PFSK-1 (cell line): ENCODE measurements at regions not wholly inside any gene's neighbourhood (a gene's known extent, or its start where the extent isn't known, plus 50 kb on each side); places are given as distances from the start of the nearest gene placed in this dataset.

Experiments used
- FOXP2 ChIP-seq: optimal IDR thresholded peaks from 2 replicates; pipeline ENCODE3; 2011; ENCODE audit warnings: borderline replicate concordance, control low read depth, inconsistent platforms; ENCODE audit not compliant: insufficient read depth; ENCODE audit errors: extremely low read length, extremely low read depth
- POLR2AphosphoS5 ChIP-seq: IDR thresholded peaks from 2 replicates; pipeline ENCODE4 v1.6.1; 2012; ENCODE audit warnings: low read depth, mild to moderate bottlenecking, control low read depth, low read length, moderate library complexity
- REST ChIP-seq, 2 experiments: IDR thresholded peaks; 2 replicates each; pipeline versions ENCODE4 v1.6.1 to v1.8.0; 2011 to 2012; ENCODE audit warnings: low read depth in 2 of 2, low read length in 2 of 2, control low read depth in 1 of 2, inconsistent platforms in 1 of 2, mild to moderate bottlenecking in 1 of 2, moderate library complexity in 1 of 2; ENCODE audit not compliant: insufficient read depth in 1 of 2
- SIN3A ChIP-seq: IDR thresholded peaks from 2 replicates; pipeline ENCODE4 v1.6.1; 2012; ENCODE audit warnings: mild to moderate bottlenecking, low read length, moderate library complexity, borderline replicate concordance; ENCODE audit not compliant: insufficient read depth
- TAF1 ChIP-seq: IDR thresholded peaks from 2 replicates; pipeline ENCODE4 v1.6.1; 2012; ENCODE audit warnings: low read length, control low read depth, borderline replicate concordance; ENCODE audit not compliant: insufficient read depth

GRCh38 chr11:28629235-28629634 is 521.0 kb downstream of the METTL15 start:
- no peak for TF ChIP-seq FOXP2
- TF ChIP-seq POLR2AphosphoS5 = no peak
- no peak for TF ChIP-seq REST (IDR thresholded peaks at IDR 0.05; ENCODE audit: insufficient read depth in 1 of 2, low read depth in 2 of 2, low read length in 2 of 2)
- no peak for TF ChIP-seq TAF1
- no peak for TF ChIP-seq SIN3A

- no peak for TF ChIP-seq SIN3A
- no peak for TF ChIP-seq REST (IDR thresholded peaks at IDR 0.05; ENCODE audit: insufficient read depth in 1 of 2, low read depth in 2 of 2, low read length in 2 of 2)
- no peak for TF ChIP-seq TAF1
- no peak for TF ChIP-seq FOXP2
- no peak for TF ChIP-seq POLR2AphosphoS5
Observed at GRCh38 chr11:28628412-28628811, 520.2 kb downstream of the METTL15 start.

DNA sequence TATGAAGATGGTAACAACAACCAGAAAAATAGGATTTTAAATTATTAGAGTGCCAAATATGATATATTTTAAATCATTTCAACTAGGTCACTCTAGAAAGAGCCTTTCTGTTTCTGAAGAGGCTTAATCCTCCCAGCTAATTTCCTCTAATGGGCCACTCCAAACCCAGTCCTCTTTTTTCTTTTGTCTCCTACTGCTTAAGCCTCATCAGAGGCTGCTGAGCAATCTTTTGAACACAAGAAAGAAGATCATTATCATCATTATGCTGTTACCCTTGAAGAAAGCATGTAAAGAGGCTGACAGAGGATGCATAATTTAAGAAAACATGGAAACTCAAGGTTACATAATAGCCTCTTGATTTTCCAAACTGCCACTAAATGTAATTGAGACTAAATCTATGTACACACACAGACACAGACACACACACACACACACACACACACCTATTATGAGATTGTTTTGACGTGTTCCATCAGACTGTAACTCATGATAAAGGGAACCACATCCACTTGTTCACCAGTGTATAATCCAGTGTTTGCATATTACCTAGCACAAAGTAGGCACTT is 519.6 kb downstream of the METTL15 start:
- TF ChIP-seq REST (IDR thresholded peaks at IDR 0.05; ENCODE audit: insufficient read depth in 1 of 2, low read depth in 2 of 2, low read length in 2 of 2) = no peak

GRCh38 chr11:28625532-28625931 is 517.3 kb downstream of the METTL15 start:
- TF ChIP-seq REST (IDR thresholded peaks at IDR 0.05; ENCODE audit: insufficient read depth in 1 of 2, low read depth in 2 of 2, low read length in 2 of 2) (no peak), TAF1 (no peak), SIN3A (no peak), POLR2AphosphoS5 (no peak), FOXP2 (no peak)

- no peak for TF ChIP-seq SIN3A
- no peak for TF ChIP-seq FOXP2
- no peak for TF ChIP-seq POLR2AphosphoS5
- no peak for TF ChIP-seq TAF1
- no peak for TF ChIP-seq REST (IDR thresholded peaks at IDR 0.05; ENCODE audit: insufficient read depth in 1 of 2, low read depth in 2 of 2, low read length in 2 of 2)
Observed at GRCh38 chr11:28621753-28622152, 513.6 kb downstream of the METTL15 start.
